ENCODE measurements at regions not wholly inside any gene's neighbourhood (a gene's known extent, or its start where the extent isn't known, plus 50 kb on each side); places are given as distances from the start of the nearest gene placed in this dataset.

GRCh38 chr14:22303589-22304195 is 285.3 kb downstream of the DAD1 start:
- TF ChIP-seq JUND (IDR thresholded peaks at IDR 0.05; ENCODE audit: low read length) (no peak), POLR2AphosphoS5 (IDR thresholded peaks at IDR 0.05; ENCODE audit: low read depth, low read length) (no peak), POLR2A (IDR thresholded peaks at IDR 0.05; ENCODE audit: control extremely low read depth in 1 of 2, low read depth in 2 of 2, low read length in 2 of 2) (no peak), SRF (IDR thresholded peaks at IDR 0.05; ENCODE audit: low read depth, low read length) (no peak), CTCF (IDR thresholded peaks at IDR 0.05; ENCODE audit: control extremely low read depth in 1 of 3, insufficient read depth in 1 of 3, low read depth in 1 of 3, low read length in 3 of 3) (peak in 1 of 3 experiments; percentile 35; a peak in 2 of 4 replicates)
